Choroid plexus epithelial cell (primary cell): ENCODE measurements at regions not wholly inside any gene's neighbourhood (a gene's known extent, or its start where the extent isn't known, plus 50 kb on each side); places are given as distances from the start of the nearest gene placed in this dataset.

Source experiments
- DNase-seq: peaks from one replicate; pipeline ENCODE4 v3.0.0-alpha.2; 2010; ENCODE audit warnings: low read depth
- H3K4me3 ChIP-seq: 2 replicates; pipeline ENCODE4 v1.5.1; 2011; ENCODE audit warnings: low read depth, mild to moderate bottlenecking, control low read depth, low read length, moderate library complexity
- CTCF ChIP-seq: conservative IDR thresholded peaks from 2 replicates; pipeline ENCODE4 v1.5.1; 2011; ENCODE audit warnings: low read depth, mild to moderate bottlenecking, control low read depth, inconsistent platforms, low read length, moderate library complexity

GRCh38 chr10:128660726-128661125 lies 534.5 kb upstream of the MKI67 start:
- no peak overlapping the region for H3K4me3 ChIP-seq
- no peak for TF ChIP-seq CTCF
- no peak for DNase-seq

- no peak for DNase-seq
- H3K4me3 ChIP-seq: no peak overlapping the region
- no peak for TF ChIP-seq CTCF
Observed at GRCh38 chr10:128661404-128662197, 535.4 kb upstream of the MKI67 start.

- TF ChIP-seq CTCF: no peak
- DNase-seq: no peak
- H3K4me3 ChIP-seq: no peak overlapping the region
Observed at GRCh38 chr10:128662520-128662919, 536.3 kb upstream of the MKI67 start.

GRCh38 chr10:128664729-128665128 lies 538.5 kb upstream of the MKI67 start:
- no peak for TF ChIP-seq CTCF
- H3K4me3 ChIP-seq: no peak overlapping the region
- DNase-seq: no peak

- DNase-seq: no peak
- TF ChIP-seq CTCF: no peak
- H3K4me3 ChIP-seq: no peak overlapping the region
Observed at GRCh38 chr10:128675405-128675804, 549.2 kb upstream of the MKI67 start.

- no peak for DNase-seq
- H3K4me3 ChIP-seq: no peak overlapping the region
- no peak for TF ChIP-seq CTCF
Observed at GRCh38 chr10:128680116-128680515, 553.9 kb upstream of the MKI67 start.

GRCh38 chr10:128684215-128684614 lies 558.0 kb upstream of the MKI67 start:
- no peak overlapping the region for H3K4me3 ChIP-seq
- no peak for TF ChIP-seq CTCF
- no peak for DNase-seq
